HCT116 (cell line): ENCODE measurements at regions not wholly inside any gene's neighbourhood (a gene's known extent, or its start where the extent isn't known, plus 50 kb on each side); places are given as distances from the start of the nearest gene placed in this dataset.

ENCODE experiments used
- ATAC-seq: fragments of 200-7000 bp; cut with Tn5 transposase; 2 replicates; pipeline ENCODE4 v1.9.1; 2020; ENCODE audit warnings: mild to moderate bottlenecking, moderate library complexity
- BruUV-seq: library from RNA; stranded (reverse); fragments of 400-500 nt; replicated peaks from 2 replicates; lab custom pipeline; 2021; lab: Mats Ljungman, UMichigan
- CTCF ChIA-PET: fragments of 300-600 bp; sonication (Branson Sonifier 250); formaldehyde crosslinking; loops from one replicate; lab custom pipeline; 2021; ENCODE audit warnings: antibody characterized with exemption; lab: Charles Lee
- POLR2A ChIA-PET: fragments of 300-600, 350-600 bp; sonication (Branson Sonifier 250); formaldehyde crosslinking; loops from one replicate; lab custom pipeline; 2021; ENCODE audit warnings: antibody characterized with exemption; lab: Charles Lee
- RAD21 ChIA-PET, 2 experiments: fragments of 300-600 bp; sonication (Branson Sonifier 250); formaldehyde crosslinking; loops; one replicate each; lab custom pipeline; 2023; ENCODE audit warnings: low total read pairs in 2 of 2; ENCODE audit not compliant: uncharacterized antibody in 2 of 2, unreplicated experiment in 2 of 2, low non-redundant PET in 1 of 2; lab: Charles Lee
- DNase-seq: peaks from one replicate; pipeline ENCODE4 v3.0.0-alpha.2; 2010; ENCODE audit warnings: low read depth, low spot score
- H2AFZ ChIP-seq: fragments of 200-600 bp; shearing (Covaris generic), sonication (generic); 2 replicates; pipeline ENCODE4 v1.6.1; 2017; ENCODE audit warnings: low read depth, mixed run types, mixed read lengths, antibody characterized with exemption, low read length; ENCODE audit not compliant: poor library complexity, severe bottlenecking
- H3K27ac ChIP-seq: 2 replicates; pipeline ENCODE4 v1.5.1; 2012; ENCODE audit warnings: low read depth, low read length
- H3K27me3 ChIP-seq: fragments of 200-600 bp; sonication (generic); 2 replicates; pipeline ENCODE4 v1.6.1; 2016; ENCODE audit warnings: mixed run types, low read length, mixed read lengths; ENCODE audit not compliant: insufficient read depth
- H3K36me3 ChIP-seq, 2 experiments: fragments of 200-500 bp in 1 of 2; fragments of 200-600 bp in 1 of 2; sonication (Bioruptor generic) in 1 of 2; sonication (generic) in 1 of 2; 2 replicates each; pipeline versions ENCODE4 v1.5.1 to v1.6.1; 2014 to 2016; ENCODE audit warnings: low read length in 2 of 2, inconsistent platforms in 1 of 2, mixed read lengths in 1 of 2, mixed run types in 1 of 2; ENCODE audit not compliant: insufficient read depth in 2 of 2, control insufficient read depth in 1 of 2
- H3K4me1 ChIP-seq, 2 experiments: fragments of 200-600 bp in 1 of 2; sonication (generic) in 1 of 2; 2 replicates each; pipeline versions ENCODE4 v1.5.1 to v1.6.1; 2012 to 2017; ENCODE audit warnings: low read length in 2 of 2, inconsistent platforms in 1 of 2, mild to moderate bottlenecking in 1 of 2, mixed read lengths in 1 of 2, mixed run types in 1 of 2, moderate library complexity in 1 of 2; ENCODE audit not compliant: insufficient read depth in 2 of 2, control insufficient read depth in 1 of 2
- H3K4me2 ChIP-seq: fragments of 200-600 bp; sonication (generic); 2 replicates; pipeline ENCODE4 v1.6.1; 2017; ENCODE audit warnings: mixed run types, low read length, mixed read lengths
- H3K4me3 ChIP-seq, 2 experiments: fragments of 200-600 bp in 1 of 2; sonication (generic) in 1 of 2; replicated peaks in 1 of 2; 2 replicates each; pipeline ENCODE4 v1.5.1; 2011 to 2016; ENCODE audit warnings: low read length in 2 of 2, control low read depth in 1 of 2, low read depth in 1 of 2, mild to moderate bottlenecking in 1 of 2, mixed read lengths in 1 of 2, mixed run types in 1 of 2
- H3K79me2 ChIP-seq: fragments of 200-600 bp; sonication (generic); 2 replicates; pipeline ENCODE4 v1.6.1; 2017; ENCODE audit warnings: mild to moderate bottlenecking, mixed run types, low read length, moderate library complexity, mixed read lengths; ENCODE audit not compliant: insufficient read depth
- H3K9ac ChIP-seq: fragments of 200-600 bp; sonication (generic); 2 replicates; pipeline ENCODE4 v1.6.1; 2016; ENCODE audit warnings: low read length, mixed read lengths
- H3K9me2 ChIP-seq: fragments of 200-600 bp; sonication (generic), shearing (Covaris generic); 2 replicates; pipeline ENCODE4 v1.6.1; 2017; ENCODE audit warnings: mixed run types, mild to moderate bottlenecking, moderate library complexity; ENCODE audit not compliant: insufficient read depth
- H3K9me3 ChIP-seq, 2 experiments: fragments of 200-500 bp in 1 of 2; fragments of 200-600 bp in 1 of 2; sonication (Bioruptor generic) in 1 of 2; sonication (generic) in 1 of 2; 2 replicates each; pipeline ENCODE4 v1.6.1; 2014 to 2017; ENCODE audit warnings: low read length in 2 of 2, mixed read lengths in 2 of 2, inconsistent platforms in 1 of 2, low read depth in 1 of 2, mild to moderate bottlenecking in 1 of 2, mixed run types in 1 of 2, moderate library complexity in 1 of 2; ENCODE audit not compliant: control insufficient read depth in 1 of 2, insufficient read depth in 1 of 2
- H4K20me1 ChIP-seq: fragments of 200-600 bp; sonication (generic), shearing (Covaris generic); 2 replicates; pipeline ENCODE4 v1.6.1; 2017; ENCODE audit warnings: mixed run types, mild to moderate bottlenecking, moderate library complexity; ENCODE audit not compliant: insufficient read depth
- CBX3 ChIP-seq: IDR thresholded peaks from 2 replicates; pipeline ENCODE4 v1.6.1; 2012; ENCODE audit warnings: low read depth
- CTCF ChIP-seq, 3 experiments: fragments of 200-600 bp in 1 of 3; sonication (generic) in 1 of 3; IDR thresholded peaks in 2 of 3; conservative IDR thresholded peaks in 1 of 3; 2 replicates each; pipeline ENCODE4 v1.5.1; 2012 to 2017; ENCODE audit warnings: low read depth in 2 of 3, low read length in 2 of 3, antibody characterized with exemption in 1 of 3, borderline replicate concordance in 1 of 3, control low read depth in 1 of 3, mild to moderate bottlenecking in 1 of 3, mixed read lengths in 1 of 3, mixed run types in 1 of 3, moderate library complexity in 1 of 3; ENCODE audit not compliant: insufficient read depth in 1 of 3
- ELF1 ChIP-seq: IDR thresholded peaks from 2 replicates; pipeline ENCODE4 v1.6.1; 2012; ENCODE audit warnings: low read depth, borderline replicate concordance
- EZH2 ChIP-seq: fragments of 200-600 bp; sonication (generic); IDR thresholded peaks from 2 replicates; pipeline ENCODE4 v1.6.1; 2017; ENCODE audit warnings: antibody characterized with exemption, mixed run types
- EZH2phosphoT487 ChIP-seq: fragments of 200-600 bp; IDR thresholded peaks from 2 replicates; pipeline ENCODE4 v1.6.1; 2018; ENCODE audit warnings: antibody characterized with exemption, borderline replicate concordance
- FOSL1 ChIP-seq: IDR thresholded peaks from 2 replicates; pipeline ENCODE4 v1.6.1; 2012; ENCODE audit warnings: low read depth
- MAX ChIP-seq: IDR thresholded peaks from 2 replicates; pipeline ENCODE4 v1.6.1; 2012
- RAD21 ChIP-seq: IDR thresholded peaks from 2 replicates; pipeline ENCODE4 v1.6.1; 2012; ENCODE audit warnings: low read depth, mild to moderate bottlenecking
- SP1 ChIP-seq: IDR thresholded peaks from 2 replicates; pipeline ENCODE4 v1.6.1; 2012; ENCODE audit warnings: low read depth
- SRF ChIP-seq: IDR thresholded peaks from 2 replicates; pipeline ENCODE4 v1.6.1; 2012; ENCODE audit warnings: low read depth
- TCF7L2 ChIP-seq: IDR thresholded peaks from 2 replicates; pipeline ENCODE4 v1.7.0; 2011; ENCODE audit warnings: borderline replicate concordance, inconsistent platforms; ENCODE audit not compliant: insufficient read depth, insufficient read length; ENCODE audit errors: extremely low read depth
- ZBTB33 ChIP-seq: IDR thresholded peaks from 2 replicates; pipeline ENCODE4 v1.6.1; 2011; ENCODE audit warnings: mild to moderate bottlenecking, low read length, moderate library complexity; ENCODE audit not compliant: insufficient replicate concordance; ENCODE audit errors: extremely low read depth
- ZFX ChIP-seq: fragments of 450-650 bp; IDR thresholded peaks from 2 replicates; pipeline ENCODE4 v1.6.1; 2017
- ZNF274 ChIP-seq: fragments of 200-500 bp; sonication (Bioruptor generic); IDR thresholded peaks from 2 replicates; pipeline ENCODE4 v1.6.1; 2014; ENCODE audit warnings: mild to moderate bottlenecking, low read depth, low read length, inconsistent platforms
- intact Hi-C: fragments of 100-400 bp; cut with micrococcal nuclease; formaldehyde crosslinking; loops from 2 replicates; pipeline ENCODE4 v1.10.0; 2022
- TF ChIP-seq, protein P1 (sequence below): IDR thresholded peaks from 2 replicates; pipeline ENCODE4 v1.6.1; 2012
- TF ChIP-seq, protein P2 (sequence below): IDR thresholded peaks from 2 replicates; pipeline ENCODE4 v1.6.1; 2012; ENCODE audit warnings: low read depth

GRCh38 chr9:116064970-116065369, 88.6 kb upstream of the PAPPA start:
- no TSS peak for BruUV-seq
- no peak for DNase-seq
- Histone ChIP-seq H3K4me2 (no peak overlapping the region), H3K36me3 (no peaks in the 10 kb centered on the region), H3K4me3 (no peak overlapping the region), H3K9ac (no peak overlapping the region), H3K9me2 (no peaks in the 10 kb centered on the region), H3K4me1 (no peaks in the 10 kb centered on the region), H3K27me3 (peaks cover 22% of the 10 kb centered on the region), H3K79me2 (no peaks in the 10 kb centered on the region), H3K27ac (no peak overlapping the region), H2AFZ (no peak overlapping the region), H3K9me3 (no peaks in the 10 kb centered on the region), H4K20me1 (no peaks in the 10 kb centered on the region)
- ChIA-PET POLR2A (no interaction called here), CTCF (no interaction called here), RAD21 (no interaction called here)
- intact Hi-C loops = no loop called here
- ATAC-seq = no peak
- TF ChIP-seq ZBTB33 = no peak
- TF ChIP-seq ELF1 = no peak
- TF ChIP-seq SP1 = no peak
- TF ChIP-seq FOSL1 = no peak
- TF ChIP-seq CTCF (IDR thresholded peaks at IDR 0.05 in 2 of 3, conservative IDR thresholded peaks at IDR 0.05 in 1 of 3; ENCODE audit: borderline replicate concordance in 1 of 3, insufficient read depth in 1 of 3, low read depth in 2 of 3, low read length in 2 of 3) = no peak
- TF ChIP-seq TCF7L2 = no peak
- no peak for TF ChIP-seq CBX3
- TF ChIP-seq EZH2phosphoT487 = no peak
- no peak for TF ChIP-seq EZH2
- no peak for TF ChIP-seq RAD21
- no peak for TF ChIP-seq SRF
- no peak for TF ChIP-seq ZNF274
- TF ChIP-seq, protein P1, sequence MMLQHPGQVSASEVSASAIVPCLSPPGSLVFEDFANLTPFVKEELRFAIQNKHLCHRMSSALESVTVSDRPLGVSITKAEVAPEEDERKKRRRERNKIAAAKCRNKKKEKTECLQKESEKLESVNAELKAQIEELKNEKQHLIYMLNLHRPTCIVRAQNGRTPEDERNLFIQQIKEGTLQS = no peak
- TF ChIP-seq MAX = no peak
- TF ChIP-seq ZFX = no peak
- TF ChIP-seq, protein P2, sequence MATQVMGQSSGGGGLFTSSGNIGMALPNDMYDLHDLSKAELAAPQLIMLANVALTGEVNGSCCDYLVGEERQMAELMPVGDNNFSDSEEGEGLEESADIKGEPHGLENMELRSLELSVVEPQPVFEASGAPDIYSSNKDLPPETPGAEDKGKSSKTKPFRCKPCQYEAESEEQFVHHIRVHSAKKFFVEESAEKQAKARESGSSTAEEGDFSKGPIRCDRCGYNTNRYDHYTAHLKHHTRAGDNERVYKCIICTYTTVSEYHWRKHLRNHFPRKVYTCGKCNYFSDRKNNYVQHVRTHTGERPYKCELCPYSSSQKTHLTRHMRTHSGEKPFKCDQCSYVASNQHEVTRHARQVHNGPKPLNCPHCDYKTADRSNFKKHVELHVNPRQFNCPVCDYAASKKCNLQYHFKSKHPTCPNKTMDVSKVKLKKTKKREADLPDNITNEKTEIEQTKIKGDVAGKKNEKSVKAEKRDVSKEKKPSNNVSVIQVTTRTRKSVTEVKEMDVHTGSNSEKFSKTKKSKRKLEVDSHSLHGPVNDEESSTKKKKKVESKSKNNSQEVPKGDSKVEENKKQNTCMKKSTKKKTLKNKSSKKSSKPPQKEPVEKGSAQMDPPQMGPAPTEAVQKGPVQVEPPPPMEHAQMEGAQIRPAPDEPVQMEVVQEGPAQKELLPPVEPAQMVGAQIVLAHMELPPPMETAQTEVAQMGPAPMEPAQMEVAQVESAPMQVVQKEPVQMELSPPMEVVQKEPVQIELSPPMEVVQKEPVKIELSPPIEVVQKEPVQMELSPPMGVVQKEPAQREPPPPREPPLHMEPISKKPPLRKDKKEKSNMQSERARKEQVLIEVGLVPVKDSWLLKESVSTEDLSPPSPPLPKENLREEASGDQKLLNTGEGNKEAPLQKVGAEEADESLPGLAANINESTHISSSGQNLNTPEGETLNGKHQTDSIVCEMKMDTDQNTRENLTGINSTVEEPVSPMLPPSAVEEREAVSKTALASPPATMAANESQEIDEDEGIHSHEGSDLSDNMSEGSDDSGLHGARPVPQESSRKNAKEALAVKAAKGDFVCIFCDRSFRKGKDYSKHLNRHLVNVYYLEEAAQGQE = no peak
